HG03457 (cell line): ENCODE measurements at regions not wholly inside any gene's neighbourhood (a gene's known extent, or its start where the extent isn't known, plus 50 kb on each side); places are given as distances from the start of the nearest gene placed in this dataset.
"Not testable (repeated sequence)": the region's sequence is repeated elsewhere in the genome, so short reads cannot be mapped to it uniquely, and the experiment has no call there.

Experiments
- ATAC-seq: cut with Tn5 transposase; IDR thresholded peaks from one replicate; pipeline ENCODE4 v1.9.1; 2021; ENCODE audit warnings: moderate number of reproducible peaks; ENCODE audit not compliant: unreplicated experiment

- ATAC-seq = no peak
Measured at GRCh38 chr2:17363846-17364245, 154.4 kb downstream of the RAD51AP2 start.

DNA sequence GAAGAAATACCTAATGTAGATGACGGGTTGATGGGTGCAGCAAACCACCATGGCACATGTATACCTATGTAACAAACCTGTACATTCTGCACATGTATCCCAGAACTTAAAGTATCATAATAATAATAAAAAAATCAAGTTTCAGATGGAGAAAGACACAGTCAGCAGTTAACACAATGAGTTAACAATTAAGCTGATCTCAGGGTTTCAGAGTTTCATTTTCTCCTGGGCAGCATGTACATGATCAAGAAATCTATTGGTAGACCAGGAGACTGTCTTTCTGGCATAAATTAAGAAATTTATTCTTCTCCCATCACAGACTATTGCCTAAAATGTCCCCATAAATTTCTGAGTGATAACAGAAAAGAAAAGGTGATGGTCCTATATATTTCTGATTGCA is 155.3 kb downstream of the RAD51AP2 start:
- ATAC-seq = no peak

DNA sequence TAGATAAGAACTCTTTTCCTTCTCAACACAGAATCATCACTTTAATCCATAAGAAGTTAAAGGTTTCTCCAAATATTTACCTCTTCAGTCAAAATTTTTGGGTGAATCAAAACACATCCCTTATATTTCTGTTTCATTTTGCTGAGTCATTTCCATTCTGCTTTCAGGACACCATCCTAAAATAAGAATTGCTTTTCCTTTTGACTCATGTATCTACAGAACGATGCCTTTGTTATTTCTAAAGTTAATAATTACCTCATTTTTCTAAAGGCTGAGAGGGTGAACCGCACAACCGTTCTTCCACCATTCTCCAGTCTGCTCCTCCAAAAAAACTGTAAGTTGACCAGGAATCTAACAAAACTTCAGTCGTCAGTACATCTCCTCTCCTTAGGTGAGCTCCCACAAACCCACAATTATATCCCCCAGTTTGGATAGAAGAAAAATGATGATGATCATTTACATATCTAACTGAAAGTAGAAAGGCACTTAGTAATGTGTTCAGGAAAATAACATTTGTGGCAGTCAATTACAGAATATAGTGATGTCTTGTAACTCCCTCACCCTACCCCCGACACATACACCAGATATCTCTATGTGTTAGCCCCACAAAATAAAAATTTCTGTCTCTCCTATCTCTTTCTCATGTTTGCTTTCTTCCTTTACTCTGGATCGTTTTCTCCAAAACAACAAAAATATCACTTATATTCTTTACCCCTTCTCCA is 162.5 kb downstream of the RAD51AP2 start:
- peak; percentile 98 for ATAC-seq

- ATAC-seq = no peak
Measured at GRCh38 chr2:17353263-17353662, 165.0 kb downstream of the RAD51AP2 start.

DNA sequence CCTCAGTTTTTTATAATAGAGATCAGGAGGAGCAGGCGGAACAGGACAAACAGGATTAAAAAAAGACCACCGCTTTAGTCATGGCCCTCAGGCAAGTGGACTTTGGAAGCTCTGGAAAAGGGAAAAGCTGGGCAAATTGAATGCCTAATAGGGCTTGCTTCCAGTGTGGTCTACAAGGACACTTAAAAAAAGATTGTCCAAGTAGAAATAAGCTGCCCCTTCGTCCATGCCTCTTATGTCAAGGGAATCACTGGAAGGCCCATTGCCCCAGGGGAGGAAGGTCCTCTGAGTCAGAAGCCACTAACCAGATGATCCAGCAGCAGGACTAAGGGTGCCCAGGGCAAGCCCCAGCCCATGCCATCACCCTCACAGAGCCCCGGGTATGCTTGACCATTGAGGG is 175.5 kb downstream of the RAD51AP2 start:
- not testable (repeated sequence) for ATAC-seq

- no peak for ATAC-seq
Measured at GRCh38 chr2:17337507-17337906, 180.7 kb downstream of the RAD51AP2 start.

DNA sequence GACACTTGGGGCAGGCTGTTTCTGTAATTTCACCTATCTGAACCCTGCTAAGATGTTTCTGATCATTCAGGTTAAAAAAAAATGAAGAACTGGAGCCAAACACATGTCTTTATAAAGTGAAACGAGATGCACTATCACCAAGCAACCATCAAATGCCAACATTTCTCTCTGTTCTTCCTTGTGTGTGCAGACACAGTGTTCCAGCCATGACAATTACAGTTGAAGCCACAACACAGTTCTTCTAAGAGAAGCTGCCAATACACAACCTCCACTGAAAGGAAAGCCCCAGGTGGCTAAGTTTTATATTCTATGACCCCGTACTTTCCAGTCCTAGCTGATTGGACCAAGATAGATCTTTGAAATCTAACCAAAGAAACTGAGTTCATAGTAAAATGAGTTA is 181.8 kb downstream of the RAD51AP2 start:
- no peak for ATAC-seq

GRCh38 chr2:17334300-17334699 is 183.9 kb downstream of the RAD51AP2 start:
- ATAC-seq = no peak

DNA sequence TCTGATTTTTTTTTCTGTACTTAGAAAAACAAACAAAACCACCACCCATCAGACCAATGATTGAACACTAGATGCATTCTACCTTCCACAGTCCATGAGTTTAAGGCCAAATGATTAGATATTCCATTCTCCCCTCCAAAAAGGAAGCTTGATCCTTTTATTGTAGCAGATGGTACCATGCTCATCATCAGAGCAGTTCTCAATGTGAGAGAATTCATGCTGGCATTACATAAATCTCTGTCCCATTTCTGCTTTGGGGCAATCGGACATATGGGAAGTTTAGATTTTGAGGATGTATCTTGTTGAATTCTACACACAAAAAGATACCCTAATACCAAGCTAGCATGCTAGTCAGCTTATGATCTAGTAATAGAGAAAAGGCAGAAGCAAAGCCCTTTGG is 186.6 kb downstream of the RAD51AP2 start:
- no peak for ATAC-seq

DNA sequence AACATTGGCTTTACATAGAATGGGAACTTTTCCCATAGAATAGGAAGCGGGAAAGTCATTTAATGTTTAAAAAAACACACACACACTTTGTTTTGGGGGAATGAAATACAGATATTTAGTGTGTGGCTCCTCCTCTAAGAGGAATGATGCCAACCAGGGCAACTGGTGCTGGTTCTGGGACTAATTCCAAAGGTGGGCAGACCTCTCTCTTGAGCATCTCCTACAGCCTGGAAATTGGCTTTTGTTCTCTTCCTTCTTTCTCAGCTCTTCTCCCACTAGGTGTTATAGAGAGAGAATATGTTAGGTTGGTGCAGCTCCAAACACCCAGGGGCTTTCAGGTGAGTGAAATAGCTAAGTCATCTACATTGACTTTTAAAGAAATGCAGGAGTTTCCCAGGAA is 190.1 kb downstream of the RAD51AP2 start:
- ATAC-seq = no peak

- ATAC-seq = no peak
Measured at GRCh38 chr2:17327649-17328048, 190.6 kb downstream of the RAD51AP2 start.

GRCh38 chr2:17326717-17327116 is 191.5 kb downstream of the RAD51AP2 start:
- ATAC-seq = no peak

GRCh38 chr2:17323697-17324096 is 194.5 kb downstream of the RAD51AP2 start:
- no peak for ATAC-seq

GRCh38 chr2:17322461-17322860 is 195.8 kb downstream of the RAD51AP2 start:
- no peak for ATAC-seq

DNA sequence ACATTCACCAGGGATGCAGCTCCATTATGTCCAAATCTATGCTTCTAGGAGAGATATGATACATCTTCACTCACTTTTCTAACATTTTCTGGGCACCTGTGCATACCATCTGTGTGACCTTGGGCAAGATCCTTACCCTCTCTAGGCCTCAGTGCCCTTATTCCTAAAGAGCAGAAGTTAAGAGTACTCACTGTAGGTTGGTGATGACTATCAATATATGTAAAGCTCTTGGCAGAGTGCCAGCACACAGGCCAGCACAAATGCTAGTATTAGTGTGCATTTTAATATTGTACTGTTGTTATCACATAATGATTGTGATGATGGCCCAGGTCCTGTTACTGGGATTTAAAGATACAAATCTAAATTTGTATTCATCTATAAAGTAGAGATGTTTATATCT is 199.2 kb downstream of the RAD51AP2 start:
- ATAC-seq = no peak

DNA sequence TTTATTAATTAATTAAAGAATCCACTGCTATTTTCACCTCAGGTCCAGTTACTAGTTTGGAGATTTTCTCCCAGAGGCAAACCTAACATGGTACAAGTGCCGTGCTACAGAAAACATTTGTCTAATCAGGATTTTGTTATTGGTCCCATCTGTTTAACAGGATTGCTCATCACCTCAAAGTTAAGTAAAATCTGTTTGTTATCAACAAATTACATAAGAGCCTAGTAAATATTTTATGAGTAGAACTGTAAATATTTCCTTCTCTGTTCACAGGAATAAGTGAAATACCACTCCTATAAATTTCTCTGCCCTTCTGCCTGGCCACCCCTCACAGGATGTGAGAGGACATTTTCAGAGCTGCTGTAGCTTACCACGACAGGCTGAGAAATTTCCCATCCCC is 200.2 kb downstream of the RAD51AP2 start:
- no peak for ATAC-seq

DNA sequence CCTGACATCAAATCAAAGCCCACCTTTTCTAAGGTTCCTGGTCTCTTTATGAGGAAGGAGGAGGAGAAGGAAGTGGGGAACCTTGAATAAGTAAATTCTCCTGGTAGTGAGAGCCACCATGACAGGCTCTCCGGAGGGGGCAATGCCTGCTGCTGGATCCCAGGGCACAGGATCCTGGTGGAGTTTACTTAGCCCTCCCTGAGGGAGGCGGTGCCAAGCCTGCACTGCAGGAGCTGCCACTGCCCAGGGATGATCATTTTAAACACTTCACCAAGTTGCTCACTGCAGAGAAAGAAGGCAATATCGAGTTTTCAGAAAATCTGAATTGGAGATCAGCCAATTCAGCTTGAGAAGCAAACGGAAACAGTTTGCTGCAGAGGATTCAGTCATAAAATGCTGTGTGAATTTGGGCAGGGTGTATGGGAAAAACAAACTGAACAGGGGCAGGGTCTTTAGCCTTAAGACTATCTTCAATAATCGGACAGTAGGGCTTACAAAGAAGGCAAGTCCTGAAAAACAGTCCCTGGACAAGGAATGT is 200.7 kb downstream of the RAD51AP2 start:
- no peak for ATAC-seq

GRCh38 chr2:17313261-17313660 is 205.0 kb downstream of the RAD51AP2 start:
- no peak for ATAC-seq

- ATAC-seq = no peak
Measured at GRCh38 chr2:17311771-17312511, 206.3 kb downstream of the RAD51AP2 start.

GRCh38 chr2:17311106-17311619 is 207.1 kb downstream of the RAD51AP2 start:
- no peak for ATAC-seq

- peak; percentile 74 for ATAC-seq
Measured at GRCh38 chr2:17309741-17310339, 208.4 kb downstream of the RAD51AP2 start.

DNA sequence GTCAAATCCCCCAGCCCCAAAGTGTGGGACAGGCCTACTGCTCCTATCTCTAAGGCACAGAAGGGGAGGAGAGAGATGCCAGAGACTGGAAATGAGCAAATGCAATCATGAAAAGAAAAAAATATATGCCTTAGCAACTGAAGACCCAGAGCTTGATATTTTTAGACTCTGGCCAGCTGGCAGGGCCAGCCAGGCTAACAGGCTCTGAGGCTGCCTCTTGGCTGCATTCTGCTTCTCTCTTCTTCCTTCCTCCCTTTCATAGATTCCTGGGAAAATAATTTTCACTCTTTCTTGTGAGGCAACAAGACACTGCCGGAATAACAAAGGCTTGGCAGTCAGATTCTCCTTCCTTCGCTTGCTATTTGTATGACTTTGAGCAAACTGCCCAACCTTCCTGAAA is 209.1 kb downstream of the RAD51AP2 start:
- no peak for ATAC-seq
